H1 (cell line): ENCODE measurements at regions not wholly inside any gene's neighbourhood (a gene's known extent, or its start where the extent isn't known, plus 50 kb on each side); places are given as distances from the start of the nearest gene placed in this dataset.
"Not testable (repeated sequence)": the region's sequence is repeated elsewhere in the genome, so short reads cannot be mapped to it uniquely, and the experiment has no call there.

Source experiments
- CTCF ChIA-PET: fragments of 300-600 bp; sonication (Branson Sonifier 250); formaldehyde crosslinking; loops from one replicate; lab custom pipeline; 2021; ENCODE audit not compliant: partially characterized antibody; lab: Charles Lee
- POLR2A ChIA-PET: fragments of 300-600 bp; sonication (Branson Sonifier 250); formaldehyde crosslinking; loops from one replicate; lab custom pipeline; 2021; ENCODE audit warnings: inconsistent platforms; ENCODE audit not compliant: partially characterized antibody; lab: Charles Lee
- DNase-seq, 2 experiments: peaks; one replicate each; pipeline versions ENCODE4 v3.0.0 to v3.0.0-alpha.2; 2010 to 2022; ENCODE audit warnings: low spot score in 2 of 2, low read depth in 1 of 2, mixed read lengths in 1 of 2
- FAIRE-seq: peaks from 2 replicates; lab custom pipeline; 2011; peaks lifted over from hg19 to GRCh38; lab: Jason Lieb, UNC
- H2AFZ ChIP-seq: 2 replicates; pipeline ENCODE4 v1.8.1; 2012; ENCODE audit warnings: low read length, inconsistent platforms
- H2AK5ac ChIP-seq: 2 replicates; pipeline ENCODE4 v1.6.1; 2013; ENCODE audit warnings: low read depth, low read length
- H2BK120ac ChIP-seq: replicated peaks from 2 replicates; pipeline ENCODE3; 2013; ENCODE audit warnings: low read depth, low read length, inconsistent platforms
- H2BK12ac ChIP-seq: 2 replicates; pipeline ENCODE4 v1.6.1; 2013; ENCODE audit warnings: low read depth, low read length
- H2BK15ac ChIP-seq: 2 replicates; pipeline ENCODE4 v1.6.1; 2013; ENCODE audit warnings: low read length
- H2BK20ac ChIP-seq: 2 replicates; pipeline ENCODE4 v1.6.1; 2013; ENCODE audit warnings: low read length
- H2BK5ac ChIP-seq: 2 replicates; pipeline ENCODE4 v1.6.1; 2013; ENCODE audit warnings: low read depth, low read length
- H3K14ac ChIP-seq: 2 replicates; pipeline ENCODE4 v1.6.1; 2013; ENCODE audit warnings: inconsistent platforms; ENCODE audit not compliant: insufficient read length
- H3K18ac ChIP-seq: 2 replicates; pipeline ENCODE4 v1.6.1; 2013; ENCODE audit warnings: low read length; ENCODE audit errors: extremely low read depth
- H3K23ac ChIP-seq: 2 replicates; pipeline ENCODE4 v1.6.1; 2013; ENCODE audit warnings: inconsistent platforms; ENCODE audit not compliant: insufficient read length
- H3K23me2 ChIP-seq: 2 replicates; pipeline ENCODE4 v1.6.1; 2013; ENCODE audit warnings: low read depth, low read length
- H3K27ac ChIP-seq: 2 replicates; pipeline ENCODE4 v1.6.1; 2011; ENCODE audit warnings: low read depth, low read length, inconsistent platforms
- H3K27me3 ChIP-seq, 4 experiments: replicated peaks in 1 of 4; 1 replicate in 1 of 4; 2 replicates in 3 of 4; pipeline versions ENCODE4 v1.6.1 to v1.8.1; 2011 to 2013; ENCODE audit warnings: low read length in 3 of 4, mild to moderate bottlenecking in 3 of 4, inconsistent platforms in 2 of 4, mixed read lengths in 2 of 4, moderate library complexity in 1 of 4; ENCODE audit not compliant: control insufficient read depth in 3 of 4, insufficient read depth in 3 of 4; ENCODE audit errors: extremely low read depth in 1 of 4
- H3K36me3 ChIP-seq, 4 experiments: 2 replicates each; pipeline versions ENCODE4 v1.6.1 to v1.8.1; 2011 to 2013; ENCODE audit warnings: mild to moderate bottlenecking in 4 of 4, low read length in 3 of 4, moderate library complexity in 2 of 4, control low read depth in 1 of 4, inconsistent platforms in 1 of 4; ENCODE audit not compliant: insufficient read depth in 4 of 4, control insufficient read depth in 2 of 4
- H3K4ac ChIP-seq: replicated peaks from 2 replicates; pipeline ENCODE3; 2013; ENCODE audit warnings: low read length, low read depth, mixed read lengths, inconsistent platforms; ENCODE audit not compliant: insufficient read length
- H3K4me1 ChIP-seq, 4 experiments: replicated peaks in 1 of 4; 1 replicate in 1 of 4; 2 replicates in 3 of 4; pipeline versions ENCODE4 v1.6.1 to v1.8.1; 2011 to 2013; ENCODE audit warnings: low read length in 3 of 4, inconsistent platforms in 2 of 4, mixed read lengths in 1 of 4; ENCODE audit not compliant: insufficient read depth in 4 of 4, control insufficient read depth in 3 of 4
- H3K4me2 ChIP-seq, 2 experiments: 2 replicates each; pipeline versions ENCODE4 v1.6.1 to v1.8.1; 2011 to 2013; ENCODE audit warnings: low read depth in 2 of 2, low read length in 2 of 2, control low read depth in 1 of 2, inconsistent platforms in 1 of 2, mild to moderate bottlenecking in 1 of 2; ENCODE audit not compliant: insufficient read depth in 1 of 2
- H3K4me3 ChIP-seq, 4 experiments: fragments of 200-600, 300-600 bp in 1 of 4; sonication (generic), shearing (Covaris generic), sonication (Bioruptor Twin) in 1 of 4; 2 replicates each; pipeline versions ENCODE4 v1.5.1 to v1.8.1; 2011 to 2016; ENCODE audit warnings: low read length in 4 of 4, low read depth in 3 of 4, control low read depth in 2 of 4, inconsistent platforms in 2 of 4, mild to moderate bottlenecking in 2 of 4, mixed read lengths in 1 of 4, moderate library complexity in 1 of 4; ENCODE audit not compliant: insufficient read depth in 2 of 4; ENCODE audit errors: extremely low read depth in 1 of 4
- H3K56ac ChIP-seq: replicated peaks from 2 replicates; pipeline ENCODE3; 2013; ENCODE audit warnings: low read depth, mild to moderate bottlenecking, mixed read lengths, low read length, inconsistent platforms; ENCODE audit not compliant: insufficient read length
- H3K79me1 ChIP-seq: 2 replicates; pipeline ENCODE4 v1.6.1; 2013; ENCODE audit warnings: low read depth, low read length, control low read depth
- H3K79me2 ChIP-seq, 2 experiments: 2 replicates each; pipeline versions ENCODE4 v1.6.1 to v1.8.1; 2012 to 2013; ENCODE audit warnings: low read length in 2 of 2, mild to moderate bottlenecking in 2 of 2, inconsistent platforms in 1 of 2; ENCODE audit not compliant: insufficient read depth in 2 of 2, control insufficient read depth in 1 of 2
- H3K9ac ChIP-seq, 4 experiments: replicated peaks in 1 of 4; 1 replicate in 1 of 4; 2 replicates in 3 of 4; pipeline versions ENCODE4 v1.6.1 to v1.8.1; 2011 to 2013; ENCODE audit warnings: low read depth in 3 of 4, low read length in 3 of 4, control low read depth in 2 of 4, mild to moderate bottlenecking in 2 of 4, moderate library complexity in 2 of 4, inconsistent platforms in 1 of 4; ENCODE audit errors: extremely low read depth in 1 of 4
- H3K9me3 ChIP-seq, 2 experiments: 2 replicates each; pipeline versions ENCODE4 v1.6.1 to v1.8.1; 2012 to 2013; ENCODE audit warnings: mild to moderate bottlenecking in 2 of 2, moderate library complexity in 2 of 2, control low read depth in 1 of 2, inconsistent platforms in 1 of 2, low read depth in 1 of 2, low read length in 1 of 2, mixed read lengths in 1 of 2; ENCODE audit not compliant: insufficient read depth in 2 of 2
- H4K20me1 ChIP-seq, 2 experiments: replicated peaks in 1 of 2; 2 replicates each; pipeline versions ENCODE3 to v1.8.1; 2011 to 2013; ENCODE audit warnings: inconsistent platforms in 2 of 2, low read length in 2 of 2, mild to moderate bottlenecking in 1 of 2; ENCODE audit not compliant: insufficient read depth in 2 of 2, control insufficient read depth in 1 of 2
- H4K5ac ChIP-seq: 2 replicates; pipeline ENCODE4 v1.6.1; 2013; ENCODE audit warnings: low read length, low read depth, mixed read lengths, inconsistent platforms; ENCODE audit not compliant: insufficient read length
- H4K8ac ChIP-seq: 2 replicates; pipeline ENCODE4 v1.8.0; 2013; ENCODE audit warnings: mild to moderate bottlenecking, moderate library complexity, low read length, inconsistent platforms; ENCODE audit not compliant: insufficient read depth; ENCODE audit errors: extremely low read depth
- H4K91ac ChIP-seq: replicated peaks from 2 replicates; pipeline ENCODE3; 2013; ENCODE audit warnings: low read length, mixed read lengths, inconsistent platforms; ENCODE audit not compliant: insufficient read length
- WGBS, 2 experiments: shearing (Covaris generic) in 1 of 2; methylation state at CpG; one replicate each; pipeline versions ENCODE4 v1.1.6 to v1.1.7; 2013 to 2015; ENCODE audit warnings: low lambda C conversion rate in 2 of 2, mixed read lengths in 2 of 2, inconsistent platforms in 1 of 2, low coverage in 1 of 2, missing lambda C conversion rate in 1 of 2; ENCODE audit not compliant: insufficient replicate concordance in 2 of 2, insufficient coverage in 1 of 2, insufficient read length in 1 of 2; ENCODE audit errors: extremely low coverage in 1 of 2, missing lambda C conversion rate in 1 of 2; 5-methylcytosine and 5-hydroxymethylcytosine counted together

DNA sequence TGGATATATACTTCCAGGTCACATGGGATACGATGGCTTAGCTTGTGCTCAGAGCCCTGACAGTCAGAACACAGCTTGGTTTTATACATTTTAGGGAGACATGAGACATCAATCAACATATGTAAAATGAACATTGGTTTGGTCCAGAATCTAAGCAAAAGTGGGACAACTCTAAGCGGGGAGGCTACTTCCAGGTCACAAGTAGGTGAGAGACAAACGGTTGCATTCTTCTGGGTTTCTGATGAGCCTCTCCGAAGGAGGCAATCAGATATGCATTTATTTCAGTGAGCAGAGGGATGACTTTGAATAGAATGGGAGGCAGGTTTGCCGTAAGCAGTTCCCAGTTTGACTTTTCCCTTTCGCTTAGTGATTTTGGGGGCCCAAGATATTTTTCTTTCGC lies 250.1 kb upstream of the DIO3 start:
- H3K56ac ChIP-seq, H3K79me2 ChIP-seq, H3K9me3 ChIP-seq, H3K27me3 ChIP-seq, H2BK20ac ChIP-seq, H2BK5ac ChIP-seq, H2BK12ac ChIP-seq, H3K4me2 ChIP-seq, CTCF ChIA-PET, H2AK5ac ChIP-seq, H2BK120ac ChIP-seq, H4K20me1 ChIP-seq, H3K27ac ChIP-seq, H3K23me2 ChIP-seq, H4K91ac ChIP-seq, H3K9ac ChIP-seq, POLR2A ChIA-PET, H4K8ac ChIP-seq, H3K4me1 ChIP-seq, H4K5ac ChIP-seq, H3K14ac ChIP-seq, H3K79me1 ChIP-seq, H3K23ac ChIP-seq, H3K4ac ChIP-seq, H3K18ac ChIP-seq, FAIRE-seq, H3K4me3 ChIP-seq, H2BK15ac ChIP-seq, H2AFZ ChIP-seq, H3K36me3 ChIP-seq: not testable (repeated sequence)
- 85% methylated on average over 7 of the region's 7 CpGs; no CpG with 5 or more reads in 1 of the 2 experiments for WGBS, 2 experiments
- peak in 1 of 2 experiments; percentile 20 for DNase-seq
